ENCODE measurements at regions not wholly inside any gene's neighbourhood (a gene's known extent, or its start where the extent isn't known, plus 50 kb on each side); places are given as distances from the start of the nearest gene placed in this dataset.

GRCh38 chr9:36457836-36458429 is 57.9 kb upstream of the RNF38 start:
- H3K36me3 Mint-ChIP-seq = peaks cover 4% of the 10 kb centered on the region
- no peak overlapping the region for H3K27ac Mint-ChIP-seq

GRCh38 chr9:36456480-36457065 is 56.5 kb upstream of the RNF38 start:
- no peak overlapping the region for H3K4me3 Mint-ChIP-seq
- TF ChIP-seq CTCF (IDR thresholded peaks at IDR 0.05; ENCODE audit: unreplicated experiment) = no peak

More at GRCh38 chr9:36457836-36458429, 57.9 kb upstream of the RNF38 start:
- Mint-ChIP-seq H3K27me3 (ENCODE audit: low read depth) (no peaks in the 10 kb centered on the region), H3K4me3 (no peak overlapping the region), H3K4me1 (peaks cover 11% of the 10 kb centered on the region), H3K9me3 (no peaks in the 10 kb centered on the region)
- no peak for DNase-seq (ENCODE audit: low spot score in 2 of 2, unreplicated experiment in 2 of 2)
- no peak for TF ChIP-seq CTCF (IDR thresholded peaks at IDR 0.05; ENCODE audit: unreplicated experiment)

GRCh38 chr9:36451949-36452348 is 51.9 kb upstream of the RNF38 start:
- no peak overlapping the region for H3K27ac Mint-ChIP-seq
- H3K4me3 Mint-ChIP-seq = no peak overlapping the region
- TF ChIP-seq CTCF (IDR thresholded peaks at IDR 0.05; ENCODE audit: unreplicated experiment) = no peak
- H3K36me3 Mint-ChIP-seq = no peaks in the 10 kb centered on the region
- no peaks in the 10 kb centered on the region for H3K9me3 Mint-ChIP-seq
- H3K4me1 Mint-ChIP-seq = no peaks in the 10 kb centered on the region
- DNase-seq (ENCODE audit: low spot score in 2 of 2, unreplicated experiment in 2 of 2) = no peak
- no peaks in the 10 kb centered on the region for H3K27me3 Mint-ChIP-seq (ENCODE audit: low read depth)

More at GRCh38 chr9:36456480-36457065, 56.5 kb upstream of the RNF38 start:
- no peaks in the 10 kb centered on the region for H3K9me3 Mint-ChIP-seq
- H3K4me1 Mint-ChIP-seq = peaks cover 5% of the 10 kb centered on the region
- H3K27me3 Mint-ChIP-seq (ENCODE audit: low read depth) = no peaks in the 10 kb centered on the region
- H3K27ac Mint-ChIP-seq = no peak overlapping the region
- peaks cover 4% of the 10 kb centered on the region for H3K36me3 Mint-ChIP-seq
- DNase-seq (ENCODE audit: low spot score in 2 of 2, unreplicated experiment in 2 of 2) = no peak

- Mint-ChIP-seq H3K27me3 (ENCODE audit: low read depth) (no peaks in the 10 kb centered on the region), H3K9me3 (no peaks in the 10 kb centered on the region), H3K27ac (no peak overlapping the region), H3K4me1 (no peaks in the 10 kb centered on the region), H3K36me3 (no peaks in the 10 kb centered on the region), H3K4me3 (no peak overlapping the region)
- no peak for DNase-seq (ENCODE audit: low spot score in 2 of 2, unreplicated experiment in 2 of 2)
- TF ChIP-seq CTCF (IDR thresholded peaks at IDR 0.05; ENCODE audit: unreplicated experiment) = peak; percentile 85
Measured at GRCh38 chr9:36450110-36450732, 50.2 kb upstream of the RNF38 start.

Data from mesothelial cell of epicardium (in vitro differentiated cells).